Stomach (tissue), 4 donors: ENCODE measurements at regions not wholly inside any gene's neighbourhood (a gene's known extent, or its start where the extent isn't known, plus 50 kb on each side); places are given as distances from the start of the nearest gene placed in this dataset.

Source experiments
- CTCF ChIP-seq, 7 experiments: fragments of 450-650 bp in 4 of 7; fragments of 200-600 bp in 3 of 7; sonication (generic) in 3 of 7; IDR thresholded peaks; one replicate each; pipeline ENCODE4 v1.5.1; 2016 to 2019; ENCODE audit warnings: antibody characterized with exemption in 7 of 7, control low read depth in 2 of 7, mild to moderate bottlenecking in 1 of 7
- POLR2A ChIP-seq, 4 donors: fragments of 450-650 bp; IDR thresholded peaks; one replicate each; pipeline ENCODE4 v1.6.1; 2016; ENCODE audit warnings: antibody characterized with exemption in 4 of 4, control low read depth in 2 of 4, mild to moderate bottlenecking in 1 of 4, moderate library complexity in 1 of 4

GRCh38 chr5:39905356-39905755 is 480.6 kb upstream of the DAB2 start:
- TF ChIP-seq POLR2A (IDR thresholded peaks at IDR 0.05) (no peak), CTCF (IDR thresholded peaks at IDR 0.05) (no peak)
